HG02623 (cell line): ENCODE measurements at regions not wholly inside any gene's neighbourhood (a gene's known extent, or its start where the extent isn't known, plus 50 kb on each side); places are given as distances from the start of the nearest gene placed in this dataset.

Experiments
- ATAC-seq: cut with Tn5 transposase; IDR thresholded peaks from one replicate; pipeline ENCODE4 v1.9.1; 2021; ENCODE audit warnings: moderate library complexity; ENCODE audit not compliant: unreplicated experiment

DNA sequence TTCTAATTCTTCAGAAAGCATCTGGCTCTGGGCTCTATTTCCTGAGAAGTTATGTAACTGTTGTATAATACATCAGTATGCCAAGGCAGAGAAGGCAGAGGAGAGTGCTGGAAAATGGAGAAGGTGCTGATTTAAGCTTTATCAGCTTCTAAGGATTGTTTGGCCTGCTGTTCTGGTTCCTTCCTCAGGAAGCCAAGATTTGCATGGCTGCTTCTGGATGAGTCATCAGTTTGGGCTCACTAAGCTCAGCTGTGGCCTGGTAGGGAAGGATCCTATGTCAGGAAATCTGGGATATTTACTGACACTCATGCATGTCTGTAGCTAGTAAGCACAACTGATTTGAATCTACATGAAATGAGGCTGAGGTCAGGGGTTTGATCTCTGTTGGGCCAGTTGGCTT, 73.2 kb upstream of the ADGRL4 start:
- ATAC-seq = no peak

DNA sequence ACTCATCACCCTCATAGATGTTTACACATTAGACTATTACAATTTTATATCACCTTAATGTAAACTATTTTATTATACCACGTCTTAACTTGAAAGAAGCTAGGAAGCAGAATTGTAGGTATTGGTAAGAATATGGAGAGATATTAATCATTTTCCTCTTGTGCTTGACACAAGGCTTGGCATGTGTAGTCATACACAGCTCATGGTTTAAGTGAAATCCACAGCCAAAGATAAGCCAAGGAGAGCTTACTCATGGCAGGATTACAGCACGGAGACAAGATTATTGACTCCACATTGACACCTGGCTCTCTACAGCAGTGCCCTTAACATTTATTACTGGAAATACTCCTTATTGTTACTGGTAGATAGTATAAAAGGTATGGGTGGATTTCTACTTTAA, 68.4 kb upstream of the ADGRL4 start:
- ATAC-seq = no peak

DNA sequence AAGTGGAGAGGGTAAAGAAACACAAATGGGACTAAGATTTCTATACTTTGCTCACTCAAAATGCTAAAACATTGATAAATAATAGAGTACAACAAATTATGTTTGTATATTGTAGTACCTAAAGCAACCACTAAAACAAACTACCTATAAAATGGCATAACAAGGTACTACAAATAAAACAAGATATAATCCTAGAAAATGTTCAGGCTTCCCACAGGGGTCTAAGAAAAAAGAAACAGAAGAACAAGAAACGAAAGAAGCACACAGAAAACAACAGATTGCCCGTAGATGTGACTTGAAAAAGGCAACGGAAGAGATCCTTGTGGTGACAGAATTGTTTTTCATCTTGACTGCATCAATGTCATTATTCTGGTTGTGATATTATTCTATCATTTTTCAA, 63.3 kb upstream of the ADGRL4 start:
- ATAC-seq = no peak

DNA sequence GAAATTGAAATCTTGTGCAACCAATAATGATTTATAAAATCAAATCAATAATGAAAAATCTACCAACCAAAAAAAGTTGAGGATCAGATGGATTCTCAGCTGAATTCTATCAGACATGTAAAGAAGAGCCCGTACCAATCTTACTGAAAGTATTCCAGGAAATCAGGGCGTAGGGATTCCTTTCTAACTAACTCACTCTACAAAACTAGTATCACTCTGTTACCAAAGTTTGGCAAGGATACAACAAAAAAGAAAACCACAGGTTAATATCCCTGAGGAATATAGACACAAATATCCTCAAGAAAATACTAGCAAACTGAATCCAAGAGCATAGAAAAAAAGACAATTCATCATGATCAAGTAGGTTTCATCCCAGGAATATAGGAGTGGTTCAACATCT, 52.8 kb upstream of the ADGRL4 start:
- no peak for ATAC-seq
